Mucosa of rectum (tissue), 2 donors: ENCODE measurements at regions not wholly inside any gene's neighbourhood (a gene's known extent, or its start where the extent isn't known, plus 50 kb on each side); places are given as distances from the start of the nearest gene placed in this dataset.

ENCODE experiments used
- H3K27ac ChIP-seq, 2 donors: one replicate each; pipeline ENCODE4 v1.7.0; 2013; ENCODE audit warnings: inconsistent platforms in 2 of 2, low read depth in 2 of 2, low read length in 2 of 2
- H3K27me3 ChIP-seq, 2 donors: one replicate each; pipeline ENCODE4 v1.7.0; 2013; ENCODE audit warnings: low read length in 2 of 2; ENCODE audit not compliant: control insufficient read depth in 2 of 2, insufficient read depth in 2 of 2
- H3K36me3 ChIP-seq, 2 donors: one replicate each; pipeline ENCODE4 v1.7.0; 2013; ENCODE audit warnings: low read length in 2 of 2; ENCODE audit not compliant: control insufficient read depth in 2 of 2, insufficient read depth in 2 of 2
- H3K4me1 ChIP-seq, 2 donors: one replicate each; pipeline ENCODE4 v1.7.0; 2013; ENCODE audit warnings: low read length in 2 of 2, mild to moderate bottlenecking in 1 of 2; ENCODE audit not compliant: control insufficient read depth in 2 of 2, insufficient read depth in 2 of 2
- H3K4me3 ChIP-seq, 2 donors: one replicate each; pipeline ENCODE4 v1.7.0; 2013; ENCODE audit warnings: low read length in 2 of 2
- H3K9ac ChIP-seq, 2 donors: one replicate each; pipeline ENCODE4 v1.7.0; 2013; ENCODE audit warnings: low read length in 2 of 2, low read depth in 1 of 2, mild to moderate bottlenecking in 1 of 2
- H3K9me3 ChIP-seq, 2 donors: one replicate each; pipeline ENCODE4 v1.7.0; 2013; ENCODE audit warnings: low read length in 2 of 2; ENCODE audit not compliant: control insufficient read depth in 2 of 2
- donor health status: healthy.
- donor health status: Normal muscosa, but diverticular disease.

DNA sequence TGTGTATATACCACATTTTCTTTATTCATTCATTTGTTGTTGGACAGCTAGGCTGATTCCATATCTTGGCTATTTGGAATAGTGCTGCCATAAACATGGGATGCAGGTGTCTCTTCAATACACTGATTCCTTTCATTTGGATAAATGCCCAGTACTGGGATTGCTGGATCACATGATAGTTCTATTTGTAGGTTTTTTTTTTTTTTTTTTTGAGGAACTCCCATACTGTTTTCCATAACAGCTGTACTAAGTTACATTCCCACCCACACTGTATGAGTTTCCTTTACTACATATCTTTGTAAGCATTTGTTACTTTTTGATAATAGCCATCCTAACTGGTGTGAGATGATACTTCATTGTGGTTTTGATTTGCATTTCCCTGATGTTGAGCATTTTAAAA lies 437.7 kb downstream of the DIPK2A start:
- Histone ChIP-seq H3K9me3 (no peaks in the 10 kb centered on the region), H3K27me3 (no peaks in the 10 kb centered on the region), H3K4me1 (no peaks in the 10 kb centered on the region), H3K9ac (no peak overlapping the region), H3K4me3 (no peak overlapping the region), H3K27ac (no peak overlapping the region), H3K36me3 (no peaks in the 10 kb centered on the region)

DNA sequence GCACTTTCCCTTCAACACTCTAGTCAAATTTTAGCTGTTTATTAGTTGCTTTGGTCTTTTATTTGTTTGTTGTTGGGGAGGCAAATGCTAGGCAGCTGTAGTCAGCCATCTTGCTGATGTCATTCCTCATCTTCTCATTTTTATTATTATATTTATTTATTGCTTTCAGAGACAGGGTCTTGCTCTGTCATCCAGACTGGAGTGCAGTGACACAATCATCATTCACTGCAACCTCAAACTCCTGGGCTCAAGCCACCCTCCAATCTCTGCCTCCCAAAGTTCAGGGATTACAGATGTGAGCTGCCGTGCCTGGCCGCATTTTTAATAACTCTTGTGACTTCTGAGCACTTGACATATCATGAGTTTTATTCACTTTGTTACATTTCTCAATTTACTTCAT lies 441.4 kb downstream of the DIPK2A start:
- Histone ChIP-seq H3K4me1 (no peaks in the 10 kb centered on the region), H3K4me3 (no peak overlapping the region), H3K9me3 (no peaks in the 10 kb centered on the region), H3K36me3 (no peaks in the 10 kb centered on the region), H3K9ac (no peak overlapping the region), H3K27me3 (no peaks in the 10 kb centered on the region), H3K27ac (no peak overlapping the region)

DNA sequence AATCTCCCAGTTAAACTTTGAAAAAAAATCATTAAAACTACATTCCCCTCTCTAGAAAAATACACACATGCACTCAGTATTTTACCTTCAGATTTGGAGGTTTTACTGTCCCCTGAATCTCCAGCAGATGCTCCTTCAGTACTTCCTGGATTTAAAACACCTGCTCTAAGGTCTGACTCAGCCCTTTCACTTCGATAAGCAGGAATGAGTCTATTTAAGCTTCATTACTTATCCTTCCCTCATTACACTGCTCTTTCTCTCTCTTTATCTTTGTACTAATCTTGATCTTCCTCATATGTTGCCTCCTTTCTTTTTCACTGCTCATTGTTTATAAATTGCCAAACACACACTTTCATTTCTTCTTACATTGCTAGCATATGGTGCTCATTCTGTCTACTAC lies 443.9 kb downstream of the DIPK2A start:
- H3K36me3 ChIP-seq = no peaks in the 10 kb centered on the region
- no peaks in the 10 kb centered on the region for H3K9me3 ChIP-seq
- H3K4me3 ChIP-seq = no peak overlapping the region
- H3K4me1 ChIP-seq = no peaks in the 10 kb centered on the region
- no peak overlapping the region for H3K9ac ChIP-seq
- no peaks in the 10 kb centered on the region for H3K27me3 ChIP-seq
- H3K27ac ChIP-seq = no peak overlapping the region

DNA sequence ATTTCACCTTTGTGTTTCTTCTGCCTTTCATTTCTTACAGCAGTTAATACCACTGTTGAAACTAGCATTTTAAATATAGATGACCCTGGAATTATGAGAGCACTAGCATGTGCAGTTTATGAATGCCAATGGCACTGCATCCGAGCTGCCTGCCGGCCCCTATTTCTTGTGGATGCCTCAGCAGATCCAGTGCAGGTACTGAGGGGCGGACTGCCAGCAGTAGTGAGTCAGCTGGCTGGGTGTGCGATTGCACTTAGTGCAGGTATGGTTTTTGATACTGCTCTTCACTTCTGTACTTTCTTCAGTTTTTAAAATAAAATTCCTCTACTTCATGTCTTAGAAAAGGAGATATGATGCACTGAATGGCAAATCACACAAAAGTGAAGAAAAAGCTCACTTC lies 453.0 kb downstream of the DIPK2A start:
- no peaks in the 10 kb centered on the region for H3K4me1 ChIP-seq
- H3K9me3 ChIP-seq = no peaks in the 10 kb centered on the region
- H3K27ac ChIP-seq = no peak overlapping the region
- no peaks in the 10 kb centered on the region for H3K27me3 ChIP-seq
- H3K9ac ChIP-seq = no peak overlapping the region
- H3K36me3 ChIP-seq = no peaks in the 10 kb centered on the region
- H3K4me3 ChIP-seq = no peak overlapping the region

DNA sequence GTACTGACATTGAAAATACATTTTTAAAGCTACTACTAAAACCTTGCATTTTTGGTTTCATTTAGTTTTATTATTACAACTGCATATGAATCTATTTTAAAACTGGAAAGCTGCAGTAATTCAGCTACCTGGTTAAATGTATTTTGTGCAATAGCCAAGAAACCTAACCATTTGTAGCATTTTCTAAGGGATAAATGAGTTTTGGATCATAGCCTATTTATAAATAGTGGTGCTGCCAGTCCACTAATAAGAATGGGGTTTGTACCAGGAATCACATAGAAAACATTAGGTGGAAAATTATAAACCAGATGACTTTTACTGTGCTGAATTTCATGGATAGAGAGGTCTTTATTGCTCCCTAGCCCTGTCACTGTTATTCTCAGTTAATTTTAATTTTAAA lies 454.7 kb downstream of the DIPK2A start:
- Histone ChIP-seq H3K9me3 (no peaks in the 10 kb centered on the region), H3K4me3 (no peak overlapping the region), H3K9ac (no peak overlapping the region), H3K4me1 (no peaks in the 10 kb centered on the region), H3K27me3 (no peaks in the 10 kb centered on the region), H3K27ac (no peak overlapping the region), H3K36me3 (no peaks in the 10 kb centered on the region)

DNA sequence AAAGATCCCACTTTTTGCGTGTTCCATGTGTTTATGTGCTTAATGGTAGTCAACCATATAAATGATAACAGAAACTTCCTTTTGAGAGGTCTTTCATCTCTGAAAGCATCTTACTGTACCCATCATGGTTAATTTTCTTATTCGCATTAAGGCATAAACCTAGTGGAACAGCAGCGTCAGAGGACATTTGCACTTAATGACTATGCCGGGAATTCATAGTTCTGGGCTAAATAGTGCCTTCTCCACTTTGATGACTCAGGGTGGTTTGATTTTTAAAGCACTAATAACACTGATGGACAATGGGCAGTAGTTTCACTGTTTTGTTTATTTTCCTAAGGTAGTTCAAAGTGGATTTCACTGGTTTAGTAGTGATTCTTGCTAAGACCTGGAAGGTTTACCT lies 455.3 kb downstream of the DIPK2A start:
- Histone ChIP-seq H3K9me3 (no peaks in the 10 kb centered on the region), H3K4me1 (no peaks in the 10 kb centered on the region), H3K4me3 (no peak overlapping the region), H3K9ac (no peak overlapping the region), H3K36me3 (no peaks in the 10 kb centered on the region), H3K27me3 (no peaks in the 10 kb centered on the region), H3K27ac (no peak overlapping the region)

DNA sequence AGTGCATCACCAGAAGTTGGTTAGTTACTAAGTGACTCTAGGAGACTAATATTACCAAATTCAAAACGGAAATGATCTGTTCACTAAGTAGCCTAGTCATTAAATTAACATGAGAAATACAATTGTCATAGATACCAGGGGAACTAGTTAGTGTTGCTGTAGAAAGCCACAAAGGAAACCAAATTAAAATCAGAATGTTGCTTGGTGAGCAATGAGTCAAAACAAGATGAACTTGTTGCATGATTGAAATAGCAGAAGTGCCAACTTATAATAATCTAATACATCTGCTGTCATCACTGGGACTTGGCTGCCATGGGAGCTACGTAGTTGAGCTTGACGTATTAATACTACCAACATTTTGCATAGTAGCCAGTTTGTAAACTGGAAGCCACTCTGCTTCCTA lies 458.1 kb downstream of the DIPK2A start:
- Histone ChIP-seq H3K27me3 (no peaks in the 10 kb centered on the region), H3K9ac (no peak overlapping the region), H3K9me3 (no peaks in the 10 kb centered on the region), H3K27ac (no peak overlapping the region), H3K36me3 (no peaks in the 10 kb centered on the region), H3K4me1 (no peaks in the 10 kb centered on the region), H3K4me3 (no peak overlapping the region)

DNA sequence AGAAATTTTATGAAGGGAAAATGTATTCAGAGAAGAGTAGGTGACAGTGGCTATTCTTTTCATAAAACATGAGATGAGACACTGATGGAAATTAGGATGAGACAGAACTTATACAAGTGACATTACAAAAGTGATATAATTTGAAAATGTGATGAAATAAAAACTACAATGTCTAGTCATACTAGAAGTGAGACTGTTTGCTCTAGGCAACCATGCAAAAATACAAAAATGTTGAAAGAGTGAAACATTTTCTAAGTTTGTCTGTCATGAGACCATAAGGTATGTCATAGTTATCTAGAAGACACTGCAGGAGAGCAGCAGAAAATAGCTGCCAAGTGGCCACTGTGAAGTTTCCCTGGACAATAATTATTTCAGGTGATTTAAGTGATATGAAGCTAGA lies 459.5 kb downstream of the DIPK2A start:
- no peaks in the 10 kb centered on the region for H3K9me3 ChIP-seq
- H3K27ac ChIP-seq = no peak overlapping the region
- H3K9ac ChIP-seq = no peak overlapping the region
- no peaks in the 10 kb centered on the region for H3K4me1 ChIP-seq
- H3K36me3 ChIP-seq = no peaks in the 10 kb centered on the region
- H3K4me3 ChIP-seq = no peak overlapping the region
- H3K27me3 ChIP-seq = no peaks in the 10 kb centered on the region

DNA sequence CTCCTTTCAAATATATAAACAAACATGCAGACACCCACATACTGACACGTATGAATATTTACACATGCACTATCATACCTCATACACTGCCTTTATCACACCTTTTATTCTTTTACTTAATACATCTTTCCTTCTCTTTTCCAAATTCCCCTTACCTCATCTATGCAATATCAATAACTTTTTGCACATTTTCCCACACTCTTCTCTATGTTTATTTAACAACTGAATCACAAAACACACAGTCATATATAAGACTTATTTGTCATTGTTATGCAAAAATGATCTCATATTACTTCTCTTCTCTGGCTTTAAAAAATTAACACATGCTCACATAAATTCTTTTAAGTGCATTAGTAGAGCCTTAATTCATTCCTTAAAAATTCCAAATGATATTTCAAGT lies 461.4 kb downstream of the DIPK2A start:
- H3K9ac ChIP-seq = no peak overlapping the region
- no peak overlapping the region for H3K27ac ChIP-seq
- no peaks in the 10 kb centered on the region for H3K4me1 ChIP-seq
- H3K36me3 ChIP-seq = no peaks in the 10 kb centered on the region
- H3K4me3 ChIP-seq = no peak overlapping the region
- no peaks in the 10 kb centered on the region for H3K9me3 ChIP-seq
- H3K27me3 ChIP-seq = no peaks in the 10 kb centered on the region

DNA sequence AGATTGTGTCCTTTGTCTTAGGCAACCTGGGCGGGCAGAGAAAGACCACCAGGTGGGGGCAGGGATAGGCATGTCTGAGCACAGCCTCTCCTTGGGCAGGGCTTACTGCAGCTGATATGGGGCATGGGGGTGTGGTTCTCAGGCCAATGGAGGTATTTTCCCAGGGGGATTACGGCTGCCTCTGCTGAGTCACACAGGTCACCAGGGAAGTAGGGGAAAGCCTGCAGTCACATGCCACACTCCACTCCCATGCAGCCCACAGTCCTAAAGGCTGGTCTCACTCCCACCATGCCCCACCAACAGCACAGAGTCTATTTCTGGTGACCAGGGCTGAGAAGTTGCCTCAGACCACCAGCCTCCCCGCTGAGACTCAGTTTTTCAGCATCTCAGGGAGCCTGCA lies 466.4 kb downstream of the DIPK2A start:
- Histone ChIP-seq H3K4me3 (no peak overlapping the region), H3K9ac (no peak overlapping the region), H3K36me3 (no peaks in the 10 kb centered on the region), H3K9me3 (no peaks in the 10 kb centered on the region), H3K27me3 (no peaks in the 10 kb centered on the region), H3K4me1 (no peaks in the 10 kb centered on the region), H3K27ac (no peak overlapping the region)

DNA sequence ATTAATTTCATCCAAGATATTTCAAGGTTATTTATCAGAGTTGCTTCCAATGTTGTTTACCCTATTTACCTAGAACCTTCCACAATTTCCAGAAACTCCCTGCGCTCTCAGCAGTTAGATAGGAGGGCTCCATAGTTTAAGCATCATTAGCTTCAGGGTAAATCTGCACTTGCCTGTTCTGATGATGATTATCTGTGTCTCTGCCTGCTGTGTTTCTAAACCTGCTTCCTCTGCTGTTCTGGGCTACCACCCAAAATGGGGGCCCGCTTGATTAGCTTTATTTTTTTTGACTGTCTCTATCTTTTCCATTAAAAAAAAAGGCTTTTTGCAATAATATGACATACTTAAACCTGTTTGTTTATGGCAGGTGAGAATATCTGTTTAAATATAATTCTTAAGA lies 472.4 kb downstream of the DIPK2A start:
- H3K27ac ChIP-seq = no peak overlapping the region

More for the DNA sequence above, 472.4 kb downstream of the DIPK2A start:
- Histone ChIP-seq H3K27me3 (no peaks in the 10 kb centered on the region), H3K36me3 (no peaks in the 10 kb centered on the region), H3K4me3 (no peak overlapping the region), H3K9me3 (no peaks in the 10 kb centered on the region), H3K4me1 (no peaks in the 10 kb centered on the region), H3K9ac (no peak overlapping the region)
